ENCODE measurements at regions not wholly inside any gene's neighbourhood (a gene's known extent, or its start where the extent isn't known, plus 50 kb on each side); places are given as distances from the start of the nearest gene placed in this dataset.

- Histone ChIP-seq H3K27ac (ENCODE audit: low read depth in 1 of 2, low read length in 1 of 2) (no peak overlapping the region), H3K36me3 (ENCODE audit: control insufficient read depth in 2 of 2, insufficient read depth in 2 of 2, low read length in 1 of 2) (no peaks in the 10 kb centered on the region), H3K4me1 (ENCODE audit: control insufficient read depth in 2 of 2, insufficient read depth in 2 of 2, low read length in 2 of 2) (no peaks in the 10 kb centered on the region), H3K27me3 (ENCODE audit: control insufficient read depth in 2 of 2, insufficient read depth in 1 of 2, low read length in 1 of 2) (no peaks in the 10 kb centered on the region), H3K9me3 (ENCODE audit: control insufficient read depth in 2 of 2, insufficient read depth in 1 of 2, low read length in 1 of 2) (peaks cover 0 to 6% of the 10 kb centered on the region in 2 donors), H3K4me3 (ENCODE audit: low read length in 2 of 2) (no peak overlapping the region)
- WGBS = 87% methylated on average over 6 of the region's 6 CpGs
- no peak for DNase-seq (ENCODE audit: low read depth in 6 of 9, low spot score in 9 of 9)
These were observed 510.4 kb upstream of the ARGLU1 start for GRCh38 chr13:107078229-107078765.

- 80% methylated on average over 3 of the region's 3 CpGs for WGBS
- Histone ChIP-seq H3K36me3 (ENCODE audit: control insufficient read depth in 2 of 2, insufficient read depth in 2 of 2, low read length in 1 of 2) (no peaks in the 10 kb centered on the region), H3K27ac (ENCODE audit: low read depth in 1 of 2, low read length in 1 of 2) (no peak overlapping the region), H3K4me3 (ENCODE audit: low read length in 2 of 2) (no peak overlapping the region), H3K4me1 (ENCODE audit: control insufficient read depth in 2 of 2, insufficient read depth in 2 of 2, low read length in 2 of 2) (no peaks in the 10 kb centered on the region), H3K9me3 (ENCODE audit: control insufficient read depth in 2 of 2, insufficient read depth in 1 of 2, low read length in 1 of 2) (peaks cover 0 to 6% of the 10 kb centered on the region in 2 donors), H3K27me3 (ENCODE audit: control insufficient read depth in 2 of 2, insufficient read depth in 1 of 2, low read length in 1 of 2) (no peaks in the 10 kb centered on the region)
- no peak for DNase-seq (ENCODE audit: low read depth in 6 of 9, low spot score in 9 of 9)
These were observed 508.9 kb upstream of the ARGLU1 start for GRCh38 chr13:107076801-107077200.

- peaks cover 0 to 3% of the 10 kb centered on the region in 2 donors for H3K9me3 ChIP-seq (ENCODE audit: control insufficient read depth in 2 of 2, insufficient read depth in 1 of 2, low read length in 1 of 2)
- 92% methylated on average over 6 of the region's 6 CpGs for WGBS
These were observed 507.6 kb upstream of the ARGLU1 start for GRCh38 chr13:107075576-107075975.

GRCh38 chr13:107070792-107071191 lies 502.9 kb upstream of the ARGLU1 start:
- 75% methylated on average over 5 of the region's 5 CpGs for WGBS
- H3K27ac ChIP-seq (ENCODE audit: low read depth in 1 of 2, low read length in 1 of 2) = no peak overlapping the region
- no peaks in the 10 kb centered on the region for H3K4me1 ChIP-seq (ENCODE audit: control insufficient read depth in 2 of 2, insufficient read depth in 2 of 2, low read length in 2 of 2)
- no peak overlapping the region for H3K4me3 ChIP-seq (ENCODE audit: low read length in 2 of 2)
- DNase-seq (ENCODE audit: low read depth in 6 of 9, low spot score in 9 of 9) = no peak
- H3K9me3 ChIP-seq (ENCODE audit: control insufficient read depth in 2 of 2, insufficient read depth in 1 of 2, low read length in 1 of 2) = no peaks in the 10 kb centered on the region
- no peaks in the 10 kb centered on the region for H3K36me3 ChIP-seq (ENCODE audit: control insufficient read depth in 2 of 2, insufficient read depth in 2 of 2, low read length in 1 of 2)
- no peaks in the 10 kb centered on the region for H3K27me3 ChIP-seq (ENCODE audit: control insufficient read depth in 2 of 2, insufficient read depth in 1 of 2, low read length in 1 of 2)

More at GRCh38 chr13:107075576-107075975, 507.6 kb upstream of the ARGLU1 start:
- no peak for DNase-seq (ENCODE audit: low read depth in 6 of 9, low spot score in 9 of 9)
- Histone ChIP-seq H3K27me3 (ENCODE audit: control insufficient read depth in 2 of 2, insufficient read depth in 1 of 2, low read length in 1 of 2) (no peaks in the 10 kb centered on the region), H3K4me3 (ENCODE audit: low read length in 2 of 2) (no peak overlapping the region), H3K27ac (ENCODE audit: low read depth in 1 of 2, low read length in 1 of 2) (no peak overlapping the region), H3K36me3 (ENCODE audit: control insufficient read depth in 2 of 2, insufficient read depth in 2 of 2, low read length in 1 of 2) (no peaks in the 10 kb centered on the region), H3K4me1 (ENCODE audit: control insufficient read depth in 2 of 2, insufficient read depth in 2 of 2, low read length in 2 of 2) (no peaks in the 10 kb centered on the region)

- no peaks in the 10 kb centered on the region for H3K27me3 ChIP-seq (ENCODE audit: control insufficient read depth in 2 of 2, insufficient read depth in 1 of 2, low read length in 1 of 2)
- no peaks in the 10 kb centered on the region for H3K9me3 ChIP-seq (ENCODE audit: control insufficient read depth in 2 of 2, insufficient read depth in 1 of 2, low read length in 1 of 2)
- no peaks in the 10 kb centered on the region for H3K36me3 ChIP-seq (ENCODE audit: control insufficient read depth in 2 of 2, insufficient read depth in 2 of 2, low read length in 1 of 2)
- no peak for DNase-seq (ENCODE audit: low read depth in 6 of 9, low spot score in 9 of 9)
- H3K27ac ChIP-seq (ENCODE audit: low read depth in 1 of 2, low read length in 1 of 2) = no peak overlapping the region
- H3K4me1 ChIP-seq (ENCODE audit: control insufficient read depth in 2 of 2, insufficient read depth in 2 of 2, low read length in 2 of 2) = no peaks in the 10 kb centered on the region
- H3K4me3 ChIP-seq (ENCODE audit: low read length in 2 of 2) = no peak overlapping the region
- 80% methylated on average over 4 of the region's 4 CpGs for WGBS
These were observed 501.3 kb upstream of the ARGLU1 start for GRCh38 chr13:107069108-107069776.

GRCh38 chr13:107067381-107067780 lies 499.4 kb upstream of the ARGLU1 start:
- 90% methylated on average over 4 of the region's 4 CpGs for WGBS
- H3K36me3 ChIP-seq (ENCODE audit: control insufficient read depth in 2 of 2, insufficient read depth in 2 of 2, low read length in 1 of 2) = no peaks in the 10 kb centered on the region

GRCh38 chr13:107066355-107066754 lies 498.4 kb upstream of the ARGLU1 start:
- Histone ChIP-seq H3K27me3 (ENCODE audit: control insufficient read depth in 2 of 2, insufficient read depth in 1 of 2, low read length in 1 of 2) (no peaks in the 10 kb centered on the region), H3K9me3 (ENCODE audit: control insufficient read depth in 2 of 2, insufficient read depth in 1 of 2, low read length in 1 of 2) (no peaks in the 10 kb centered on the region), H3K4me1 (ENCODE audit: control insufficient read depth in 2 of 2, insufficient read depth in 2 of 2, low read length in 2 of 2) (no peaks in the 10 kb centered on the region), H3K4me3 (ENCODE audit: low read length in 2 of 2) (no peak overlapping the region), H3K27ac (ENCODE audit: low read depth in 1 of 2, low read length in 1 of 2) (no peak overlapping the region), H3K36me3 (ENCODE audit: control insufficient read depth in 2 of 2, insufficient read depth in 2 of 2, low read length in 1 of 2) (no peaks in the 10 kb centered on the region)
- 89% methylated on average over 3 of the region's 3 CpGs for WGBS
- no peak for DNase-seq (ENCODE audit: low read depth in 6 of 9, low spot score in 9 of 9)

More at GRCh38 chr13:107067381-107067780, 499.4 kb upstream of the ARGLU1 start:
- Histone ChIP-seq H3K9me3 (ENCODE audit: control insufficient read depth in 2 of 2, insufficient read depth in 1 of 2, low read length in 1 of 2) (no peaks in the 10 kb centered on the region), H3K27ac (ENCODE audit: low read depth in 1 of 2, low read length in 1 of 2) (no peak overlapping the region), H3K27me3 (ENCODE audit: control insufficient read depth in 2 of 2, insufficient read depth in 1 of 2, low read length in 1 of 2) (no peaks in the 10 kb centered on the region), H3K4me3 (ENCODE audit: low read length in 2 of 2) (no peak overlapping the region), H3K4me1 (ENCODE audit: control insufficient read depth in 2 of 2, insufficient read depth in 2 of 2, low read length in 2 of 2) (no peaks in the 10 kb centered on the region)
- no peak for DNase-seq (ENCODE audit: low read depth in 6 of 9, low spot score in 9 of 9)

GRCh38 chr13:107065036-107065435 lies 497.1 kb upstream of the ARGLU1 start:
- Histone ChIP-seq H3K36me3 (ENCODE audit: control insufficient read depth in 2 of 2, insufficient read depth in 2 of 2, low read length in 1 of 2) (no peaks in the 10 kb centered on the region), H3K4me1 (ENCODE audit: control insufficient read depth in 2 of 2, insufficient read depth in 2 of 2, low read length in 2 of 2) (no peaks in the 10 kb centered on the region), H3K27me3 (ENCODE audit: control insufficient read depth in 2 of 2, insufficient read depth in 1 of 2, low read length in 1 of 2) (no peaks in the 10 kb centered on the region), H3K4me3 (ENCODE audit: low read length in 2 of 2) (no peak overlapping the region), H3K9me3 (ENCODE audit: control insufficient read depth in 2 of 2, insufficient read depth in 1 of 2, low read length in 1 of 2) (no peaks in the 10 kb centered on the region), H3K27ac (ENCODE audit: low read depth in 1 of 2, low read length in 1 of 2) (no peak overlapping the region)
- WGBS = 94% methylated on average over 3 of the region's 3 CpGs
- no peak for DNase-seq (ENCODE audit: low read depth in 6 of 9, low spot score in 9 of 9)

GRCh38 chr13:107057028-107057631 lies 489.2 kb upstream of the ARGLU1 start:
- no peak overlapping the region for H3K4me3 ChIP-seq (ENCODE audit: low read length in 2 of 2)
- no peak for DNase-seq (ENCODE audit: low read depth in 6 of 9, low spot score in 9 of 9)
- no peaks in the 10 kb centered on the region for H3K4me1 ChIP-seq (ENCODE audit: control insufficient read depth in 2 of 2, insufficient read depth in 2 of 2, low read length in 2 of 2)
- H3K27me3 ChIP-seq (ENCODE audit: control insufficient read depth in 2 of 2, insufficient read depth in 1 of 2, low read length in 1 of 2) = no peaks in the 10 kb centered on the region
- no peak overlapping the region for H3K27ac ChIP-seq (ENCODE audit: low read depth in 1 of 2, low read length in 1 of 2)
- no peaks in the 10 kb centered on the region for H3K9me3 ChIP-seq (ENCODE audit: control insufficient read depth in 2 of 2, insufficient read depth in 1 of 2, low read length in 1 of 2)
- no peaks in the 10 kb centered on the region for H3K36me3 ChIP-seq (ENCODE audit: control insufficient read depth in 2 of 2, insufficient read depth in 2 of 2, low read length in 1 of 2)
- 70% methylated on average over 3 of the region's 3 CpGs for WGBS
